K562 (cell line): ENCODE measurements at regions not wholly inside any gene's neighbourhood (a gene's known extent, or its start where the extent isn't known, plus 50 kb on each side); places are given as distances from the start of the nearest gene placed in this dataset.

Source experiments
- CHD2 ChIP-seq: IDR thresholded peaks from 2 replicates; pipeline ENCODE4 v1.6.1; 2011; ENCODE audit warnings: low read depth, low read length
- DNMT1 ChIP-seq: fragments of 450-650 bp; IDR thresholded peaks from 2 replicates; pipeline ENCODE4 v1.6.1; 2016; ENCODE audit warnings: antibody characterized with exemption, mild to moderate bottlenecking
- FOXJ2 ChIP-seq: fragments of 200-800 bp; sonication (Bioruptor generic); IDR thresholded peaks from 2 replicates; pipeline ENCODE4 v1.6.1; 2016; ENCODE audit warnings: missing genetic modification characterization, missing compliant biosample characterization
- GABPB2 ChIP-seq: fragments of 250-450 bp; sonication (Bioruptor Pico); conservative IDR thresholded peaks from 2 replicates; pipeline ENCODE4 v1.5.1; 2021; ENCODE audit warnings: mild to moderate bottlenecking
- IRF2 ChIP-seq: sonication (generic); formaldehyde crosslinking; IDR thresholded peaks from 2 replicates; pipeline ENCODE4 v1.8.1; 2022; ENCODE audit warnings: mild to moderate bottlenecking, missing genetic modification reagents
- MTF1 ChIP-seq: fragments of 250-450 bp; sonication (Bioruptor Pico); IDR thresholded peaks from 2 replicates; pipeline ENCODE4 v1.9.0; 2021; ENCODE audit warnings: moderate library complexity, mild to moderate bottlenecking, inconsistent platforms, borderline replicate concordance
- NFE2L1 ChIP-seq: fragments of 450-650 bp; IDR thresholded peaks from 2 replicates; pipeline ENCODE4 v1.6.1; 2016; ENCODE audit warnings: missing genetic modification characterization, low read depth, mild to moderate bottlenecking, missing compliant biosample characterization, moderate library complexity, borderline replicate concordance
- SMAD1 ChIP-seq: fragments of 150-350 bp; IDR thresholded peaks from 2 replicates; pipeline ENCODE4 v1.6.1; 2014; ENCODE audit warnings: low read length, low read depth; ENCODE audit not compliant: partially characterized antibody
- SMC3 ChIP-seq: conservative IDR thresholded peaks from 2 replicates; pipeline ENCODE4 v1.6.1; 2011; ENCODE audit warnings: low read depth, low read length, improper control_type of control experiment; ENCODE audit not compliant: insufficient read depth
- SRSF7 ChIP-seq: fragments of 200-400 bp; formaldehyde crosslinking; optimal IDR thresholded peaks from 2 replicates; pipeline ENCODE3; 2017; ENCODE audit warnings: mild to moderate bottlenecking, low read depth, low read length
- TEAD4 ChIP-seq, 2 experiments: sonication (generic) in 1 of 2; formaldehyde crosslinking in 1 of 2; IDR thresholded peaks; 2 replicates each; pipeline versions ENCODE4 v1.6.1 to v1.8.0; 2012 to 2022; ENCODE audit warnings: borderline replicate concordance in 1 of 2, inconsistent platforms in 1 of 2, low read length in 1 of 2, mild to moderate bottlenecking in 1 of 2, missing genetic modification reagents in 1 of 2
- TFAM ChIP-seq: fragments of 250-450 bp; sonication (Bioruptor Pico); conservative IDR thresholded peaks from 2 replicates; pipeline ENCODE4 v1.5.0; 2021; ENCODE audit warnings: mild to moderate bottlenecking, moderate library complexity
- THRB ChIP-seq: fragments of 450-650 bp; formaldehyde crosslinking; conservative IDR thresholded peaks from 2 replicates; pipeline ENCODE4 v1.4.0; 2022; ENCODE audit warnings: mild to moderate bottlenecking, missing genetic modification characterization
- ZBTB26 ChIP-seq: fragments of 450-650 bp; formaldehyde crosslinking; IDR thresholded peaks from 2 replicates; pipeline ENCODE4 v1.4.0; 2022; ENCODE audit warnings: missing genetic modification characterization
- ZC3H11A ChIP-seq: IDR thresholded peaks from 2 replicates; pipeline ENCODE4 v1.6.1; 2012; ENCODE audit warnings: low read depth, low read length, improper control_type of control experiment
- ZHX1 ChIP-seq: fragments of 150-350 bp; conservative IDR thresholded peaks from 2 replicates; pipeline ENCODE4 v1.6.1; 2014; ENCODE audit warnings: low read length
- TF ChIP-seq, protein P1 (sequence below): fragments of 450-650 bp; IDR thresholded peaks from 2 replicates; pipeline ENCODE4 v1.6.1; 2016

DNA sequence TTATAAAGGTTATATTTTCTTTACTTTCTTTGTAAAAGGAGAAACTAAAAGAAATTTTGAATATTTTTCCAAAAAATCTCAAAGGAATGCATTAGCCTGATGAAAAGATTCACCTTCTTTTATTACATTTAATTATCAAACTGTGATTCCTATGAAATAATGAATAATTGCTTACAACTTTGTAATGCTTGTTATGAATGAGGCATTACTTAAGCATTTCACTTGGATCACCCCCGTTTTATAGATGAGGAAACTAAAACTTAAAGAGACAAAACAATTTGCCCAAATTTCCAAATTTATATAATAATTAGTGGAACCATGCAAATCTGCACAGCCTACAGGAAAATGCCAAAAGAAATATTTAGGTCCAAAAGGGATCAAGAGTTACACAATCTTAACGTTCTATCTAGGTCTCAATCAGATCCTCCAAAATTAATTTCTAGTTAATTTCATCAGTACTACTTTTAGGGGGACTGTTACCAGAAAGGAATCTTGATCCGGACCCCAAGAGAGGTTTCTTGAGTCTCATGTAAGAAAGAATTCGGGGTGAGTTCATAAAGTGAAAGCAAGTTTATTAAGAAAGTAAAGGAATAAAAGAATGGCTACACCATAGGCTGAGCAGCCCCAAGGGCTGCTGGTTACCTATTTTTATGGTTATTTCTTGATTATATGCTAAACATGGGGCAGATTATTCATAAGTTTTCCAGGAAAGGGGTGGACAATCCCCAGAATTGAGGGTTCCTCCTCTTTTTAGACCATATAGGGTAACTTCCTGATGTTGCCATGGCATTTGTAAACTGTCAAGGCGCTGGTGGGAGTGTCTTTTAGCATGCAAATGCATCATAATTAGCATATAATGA, 288.0 kb downstream of the ADGB start (continued):
- TF ChIP-seq NFE2L1 (tag), result no peak
- peak; percentile 97 for TF ChIP-seq FOXJ2 (tag)
- TF ChIP-seq TFAM (CRISPR knock-in tag), result no peak
- no peak for TF ChIP-seq SRSF7
- no peak for TF ChIP-seq IRF2 (CRISPR knock-in tag)
- TF ChIP-seq CHD2, result no peak
- peak; percentile 39; the same call in 1 of the 2 replicates for TF ChIP-seq TEAD4 (IDR thresholded peaks at IDR 0.05; ENCODE audit: low read length)
- TF ChIP-seq TEAD4 (CRISPR knock-in tag; IDR thresholded peaks at IDR 0.05; ENCODE audit: borderline replicate concordance), result no peak
- TF ChIP-seq ZC3H11A, result no peak
- TF ChIP-seq DNMT1, result no peak
- TF ChIP-seq, protein P1, sequence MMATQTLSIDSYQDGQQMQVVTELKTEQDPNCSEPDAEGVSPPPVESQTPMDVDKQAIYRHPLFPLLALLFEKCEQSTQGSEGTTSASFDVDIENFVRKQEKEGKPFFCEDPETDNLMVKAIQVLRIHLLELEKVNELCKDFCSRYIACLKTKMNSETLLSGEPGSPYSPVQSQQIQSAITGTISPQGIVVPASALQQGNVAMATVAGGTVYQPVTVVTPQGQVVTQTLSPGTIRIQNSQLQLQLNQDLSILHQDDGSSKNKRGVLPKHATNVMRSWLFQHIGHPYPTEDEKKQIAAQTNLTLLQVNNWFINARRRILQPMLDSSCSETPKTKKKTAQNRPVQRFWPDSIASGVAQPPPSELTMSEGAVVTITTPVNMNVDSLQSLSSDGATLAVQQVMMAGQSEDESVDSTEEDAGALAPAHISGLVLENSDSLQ, result peak; percentile 95
- TF ChIP-seq THRB (CRISPR knock-in tag), result no peak
- TF ChIP-seq ZBTB26 (CRISPR knock-in tag), result no peak
- TF ChIP-seq SMAD1, result peak; percentile 85
- 0 out of 2 replicates have a peak, but pooled peaks have one; percentile 1 for TF ChIP-seq SMC3
- no peak for TF ChIP-seq ZHX1
- peak; percentile 63; the same call in 1 of the 2 replicates for TF ChIP-seq MTF1 (CRISPR knock-in tag)
- peak; percentile 26; the same call in 1 of the 2 replicates for TF ChIP-seq GABPB2 (CRISPR knock-in tag)
